ENCODE measurements at regions not wholly inside any gene's neighbourhood (a gene's known extent, or its start where the extent isn't known, plus 50 kb on each side); places are given as distances from the start of the nearest gene placed in this dataset.
"Not testable (repeated sequence)": the region's sequence is repeated elsewhere in the genome, so short reads cannot be mapped to it uniquely, and the experiment has no call there.

DNA sequence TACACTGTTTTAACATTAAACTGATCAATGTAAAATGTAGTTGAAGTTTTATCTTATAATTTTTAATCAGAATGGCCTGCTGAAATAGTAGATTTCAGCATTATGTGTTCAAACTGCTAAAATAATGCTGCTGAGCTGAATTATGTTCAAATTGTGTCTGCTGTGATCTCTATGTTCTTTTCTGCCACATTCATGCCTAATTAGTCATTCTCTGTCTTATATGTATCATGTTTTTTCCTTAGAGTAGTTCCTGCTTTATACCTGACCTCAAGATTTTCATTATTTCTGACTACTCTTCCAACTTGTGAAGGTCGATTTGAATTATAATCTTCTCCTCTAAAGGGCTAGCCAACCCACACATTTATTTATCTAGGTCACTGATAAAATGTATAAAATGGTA lies 476.7 kb upstream of the EPHA7 start:
- Histone ChIP-seq H3K4me3 (ENCODE audit: low read depth in 1 of 2, low read length in 2 of 2) (no peak overlapping the region), H3K9me3 (ENCODE audit: control insufficient read depth in 1 of 2, low read length in 2 of 2) (no peaks in the 10 kb centered on the region), H3K27me3 (ENCODE audit: low read depth, low read length) (no peaks in the 10 kb centered on the region), H3K36me3 (ENCODE audit: control insufficient read depth in 1 of 2, insufficient read depth in 2 of 2, low read length in 2 of 2) (no peaks in the 10 kb centered on the region), H3K4me1 (ENCODE audit: control insufficient read depth in 1 of 2, insufficient read depth in 2 of 2, low read length in 2 of 2) (no peaks in the 10 kb centered on the region), H3K27ac (ENCODE audit: low read length) (no peak overlapping the region)

- H3K4me3 ChIP-seq (ENCODE audit: low read depth in 1 of 2, low read length in 2 of 2): no peak overlapping the region
- H3K27ac ChIP-seq (ENCODE audit: low read length): no peak overlapping the region
- H3K27me3 ChIP-seq (ENCODE audit: low read depth, low read length): no peaks in the 10 kb centered on the region
- no peaks in the 10 kb centered on the region for H3K4me1 ChIP-seq (ENCODE audit: control insufficient read depth in 1 of 2, insufficient read depth in 2 of 2, low read length in 2 of 2)
- no peaks in the 10 kb centered on the region for H3K9me3 ChIP-seq (ENCODE audit: control insufficient read depth in 1 of 2, low read length in 2 of 2)
- no peaks in the 10 kb centered on the region for H3K36me3 ChIP-seq (ENCODE audit: control insufficient read depth in 1 of 2, insufficient read depth in 2 of 2, low read length in 2 of 2)
Observed at GRCh38 chr6:93894521-93894920, 475.2 kb upstream of the EPHA7 start.

- no peaks in the 10 kb centered on the region for H3K27me3 ChIP-seq (ENCODE audit: low read depth, low read length)
- H3K27ac ChIP-seq (ENCODE audit: low read length): no peak overlapping the region
- no peaks in the 10 kb centered on the region for H3K4me1 ChIP-seq (ENCODE audit: control insufficient read depth in 1 of 2, insufficient read depth in 2 of 2, low read length in 2 of 2)
- H3K36me3 ChIP-seq (ENCODE audit: control insufficient read depth in 1 of 2, insufficient read depth in 2 of 2, low read length in 2 of 2): no peaks in the 10 kb centered on the region
- H3K4me3 ChIP-seq (ENCODE audit: low read depth in 1 of 2, low read length in 2 of 2): no peak overlapping the region
- H3K9me3 ChIP-seq (ENCODE audit: control insufficient read depth in 1 of 2, low read length in 2 of 2): no peaks in the 10 kb centered on the region
Observed at GRCh38 chr6:93889713-93890112, 470.4 kb upstream of the EPHA7 start.

DNA sequence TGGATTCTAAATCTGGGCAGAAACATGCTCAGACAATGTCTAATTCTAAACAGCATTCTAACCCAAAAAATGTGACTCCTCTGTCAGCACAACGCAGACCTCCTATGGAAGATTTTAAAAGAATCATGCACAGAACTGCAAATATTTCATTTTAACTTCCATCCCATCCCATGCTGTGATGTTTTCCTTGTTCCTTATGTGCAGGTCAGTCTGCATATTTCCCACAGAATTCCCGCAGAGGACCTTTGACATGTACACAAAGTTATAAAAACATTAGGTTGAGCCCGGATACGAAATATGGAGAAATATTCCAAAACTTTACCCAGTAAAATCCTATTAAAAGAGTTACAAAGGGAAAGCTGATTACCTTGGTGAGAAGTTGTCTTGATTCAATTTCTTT lies 467.1 kb upstream of the EPHA7 start:
- H3K36me3 ChIP-seq (ENCODE audit: control insufficient read depth in 1 of 2, insufficient read depth in 2 of 2, low read length in 2 of 2): no peaks in the 10 kb centered on the region
- no peak overlapping the region for H3K27ac ChIP-seq (ENCODE audit: low read length)
- H3K27me3 ChIP-seq (ENCODE audit: low read depth, low read length): no peaks in the 10 kb centered on the region
- no peak overlapping the region for H3K4me3 ChIP-seq (ENCODE audit: low read depth in 1 of 2, low read length in 2 of 2)
- H3K9me3 ChIP-seq (ENCODE audit: control insufficient read depth in 1 of 2, low read length in 2 of 2): no peaks in the 10 kb centered on the region
- H3K4me1 ChIP-seq (ENCODE audit: control insufficient read depth in 1 of 2, insufficient read depth in 2 of 2, low read length in 2 of 2): no peaks in the 10 kb centered on the region

DNA sequence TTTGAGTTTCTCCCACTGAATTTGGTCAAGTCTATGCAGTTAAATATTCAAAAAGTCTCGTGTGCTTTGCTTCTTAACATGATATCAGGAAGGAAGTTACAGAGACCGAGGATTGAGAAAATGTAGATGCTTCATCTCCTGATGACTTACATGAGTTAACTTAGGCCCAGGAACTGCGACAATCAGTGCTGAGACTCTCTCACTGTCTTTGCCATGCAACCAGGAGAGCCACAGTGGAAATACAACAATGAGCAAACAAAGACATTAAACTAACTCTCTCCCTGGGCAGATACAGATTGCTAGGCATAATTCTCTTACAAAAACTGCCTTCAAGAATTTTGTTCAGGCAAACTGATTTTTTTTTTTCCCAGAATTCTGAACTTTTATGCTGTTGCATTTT lies 440.6 kb upstream of the EPHA7 start:
- no peak overlapping the region for H3K27ac ChIP-seq (ENCODE audit: low read length)
- no peaks in the 10 kb centered on the region for H3K4me1 ChIP-seq (ENCODE audit: control insufficient read depth in 1 of 2, insufficient read depth in 2 of 2, low read length in 2 of 2)
- no peaks in the 10 kb centered on the region for H3K9me3 ChIP-seq (ENCODE audit: control insufficient read depth in 1 of 2, low read length in 2 of 2)
- H3K4me3 ChIP-seq (ENCODE audit: low read depth in 1 of 2, low read length in 2 of 2): no peak overlapping the region
- H3K27me3 ChIP-seq (ENCODE audit: low read depth, low read length): no peaks in the 10 kb centered on the region
- no peaks in the 10 kb centered on the region for H3K36me3 ChIP-seq (ENCODE audit: control insufficient read depth in 1 of 2, insufficient read depth in 2 of 2, low read length in 2 of 2)

- H3K4me1 ChIP-seq (ENCODE audit: control insufficient read depth in 1 of 2, insufficient read depth in 2 of 2, low read length in 2 of 2): no peaks in the 10 kb centered on the region
- H3K36me3 ChIP-seq (ENCODE audit: control insufficient read depth in 1 of 2, insufficient read depth in 2 of 2, low read length in 2 of 2): no peaks in the 10 kb centered on the region
- H3K27me3 ChIP-seq (ENCODE audit: low read depth, low read length): no peaks in the 10 kb centered on the region
- H3K27ac ChIP-seq (ENCODE audit: low read length): no peak overlapping the region
- H3K4me3 ChIP-seq (ENCODE audit: low read depth in 1 of 2, low read length in 2 of 2): no peak overlapping the region
- no peaks in the 10 kb centered on the region for H3K9me3 ChIP-seq (ENCODE audit: control insufficient read depth in 1 of 2, low read length in 2 of 2)
Observed at GRCh38 chr6:93858213-93858612, 438.9 kb upstream of the EPHA7 start.

DNA sequence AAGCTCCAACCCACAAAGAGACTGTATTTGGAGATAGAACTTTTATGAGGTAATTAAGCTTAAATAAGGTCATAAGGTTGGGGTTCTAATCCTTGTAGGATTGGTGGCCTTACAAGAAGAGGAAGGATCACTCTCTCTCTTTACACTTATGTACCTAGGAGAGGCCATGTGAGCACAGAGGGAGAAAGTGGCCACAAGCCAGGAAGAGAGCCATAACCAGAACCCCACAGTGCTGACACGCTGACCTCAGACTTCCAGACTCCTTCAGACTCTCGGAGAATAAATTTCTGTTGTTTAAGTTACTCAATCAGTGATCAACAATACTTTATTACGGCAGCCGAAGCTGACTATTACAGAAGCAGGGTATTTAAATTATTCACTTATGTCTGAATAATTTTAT lies 430.5 kb upstream of the EPHA7 start:
- H3K27me3 ChIP-seq (ENCODE audit: low read depth, low read length): no peaks in the 10 kb centered on the region
- H3K4me3 ChIP-seq (ENCODE audit: low read depth in 1 of 2, low read length in 2 of 2): no peak overlapping the region
- no peaks in the 10 kb centered on the region for H3K36me3 ChIP-seq (ENCODE audit: control insufficient read depth in 1 of 2, insufficient read depth in 2 of 2, low read length in 2 of 2)
- no peaks in the 10 kb centered on the region for H3K9me3 ChIP-seq (ENCODE audit: control insufficient read depth in 1 of 2, low read length in 2 of 2)
- H3K27ac ChIP-seq (ENCODE audit: low read length): no peak overlapping the region
- H3K4me1 ChIP-seq (ENCODE audit: control insufficient read depth in 1 of 2, insufficient read depth in 2 of 2, low read length in 2 of 2): no peaks in the 10 kb centered on the region

DNA sequence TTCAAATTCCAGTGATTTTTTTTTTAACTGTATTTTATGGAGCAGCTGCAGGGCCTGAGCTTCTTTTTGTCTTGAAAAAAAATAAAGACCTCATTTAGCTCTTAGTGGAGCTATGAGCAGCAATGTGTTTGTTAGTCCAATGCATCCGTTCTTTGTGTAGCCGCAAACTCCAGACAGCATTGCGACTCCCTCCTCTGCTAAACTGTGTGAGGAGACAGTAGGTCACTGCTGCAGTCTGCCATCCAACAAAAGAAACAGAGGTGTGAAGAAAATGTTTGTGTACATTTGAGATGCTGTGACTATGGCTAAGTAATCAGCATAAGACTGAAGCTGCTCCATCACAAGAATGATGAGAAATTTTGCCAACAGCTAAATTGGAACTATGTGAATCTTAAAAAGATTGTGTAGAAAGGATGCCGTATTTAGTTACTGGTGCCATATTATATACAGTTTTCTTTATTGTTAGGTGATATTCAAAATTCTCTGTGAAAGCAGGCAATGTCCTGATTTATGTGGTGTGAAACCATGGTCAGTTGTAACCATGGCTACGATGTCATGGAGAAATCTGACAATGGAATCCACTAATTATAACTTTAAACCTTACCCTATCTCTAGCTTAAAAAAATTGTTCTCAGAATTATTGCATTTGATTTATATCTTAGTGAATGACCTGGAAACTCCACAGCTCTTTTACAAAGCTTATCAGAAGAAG lies 428.8 kb upstream of the EPHA7 start:
- Histone ChIP-seq H3K36me3 (ENCODE audit: control insufficient read depth in 1 of 2, insufficient read depth in 2 of 2, low read length in 2 of 2) (no peaks in the 10 kb centered on the region), H3K27me3 (ENCODE audit: low read depth, low read length) (no peaks in the 10 kb centered on the region), H3K9me3 (ENCODE audit: control insufficient read depth in 1 of 2, low read length in 2 of 2) (no peaks in the 10 kb centered on the region), H3K27ac (ENCODE audit: low read length) (no peak overlapping the region), H3K4me1 (ENCODE audit: control insufficient read depth in 1 of 2, insufficient read depth in 2 of 2, low read length in 2 of 2) (no peaks in the 10 kb centered on the region), H3K4me3 (ENCODE audit: low read depth in 1 of 2, low read length in 2 of 2) (no peak overlapping the region)

DNA sequence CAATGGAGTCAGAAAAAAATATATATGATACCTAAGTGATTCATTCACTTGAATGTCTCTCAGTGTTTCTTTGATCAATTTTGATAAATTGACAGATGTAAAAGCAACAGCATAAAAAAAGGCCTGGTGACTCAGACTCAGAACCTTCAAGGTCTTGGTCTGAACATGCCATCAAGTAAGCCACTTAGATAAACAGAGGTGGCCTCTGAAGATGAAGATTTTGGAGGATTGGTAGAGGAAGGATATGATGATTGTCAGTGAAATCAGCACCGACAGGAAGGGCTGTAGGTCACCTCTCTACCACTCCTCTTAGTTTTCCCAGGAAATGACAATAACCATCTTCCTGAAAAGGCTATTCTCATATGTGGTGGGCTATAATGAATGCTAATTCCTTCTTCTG lies 422.8 kb upstream of the EPHA7 start:
- no peak overlapping the region for H3K4me3 ChIP-seq (ENCODE audit: low read depth in 1 of 2, low read length in 2 of 2)
- H3K27ac ChIP-seq (ENCODE audit: low read length): no peak overlapping the region
- no peaks in the 10 kb centered on the region for H3K4me1 ChIP-seq (ENCODE audit: control insufficient read depth in 1 of 2, insufficient read depth in 2 of 2, low read length in 2 of 2)
- H3K36me3 ChIP-seq (ENCODE audit: control insufficient read depth in 1 of 2, insufficient read depth in 2 of 2, low read length in 2 of 2): no peaks in the 10 kb centered on the region
- no peaks in the 10 kb centered on the region for H3K9me3 ChIP-seq (ENCODE audit: control insufficient read depth in 1 of 2, low read length in 2 of 2)
- H3K27me3 ChIP-seq (ENCODE audit: low read depth, low read length): no peaks in the 10 kb centered on the region

GRCh38 chr6:93835451-93836145 lies 416.2 kb upstream of the EPHA7 start:
- H3K4me1 ChIP-seq (ENCODE audit: control insufficient read depth in 1 of 2, insufficient read depth in 2 of 2, low read length in 2 of 2); H3K27ac ChIP-seq (ENCODE audit: low read length); H3K36me3 ChIP-seq (ENCODE audit: control insufficient read depth in 1 of 2, insufficient read depth in 2 of 2, low read length in 2 of 2); H3K27me3 ChIP-seq (ENCODE audit: low read depth, low read length); H3K9me3 ChIP-seq (ENCODE audit: control insufficient read depth in 1 of 2, low read length in 2 of 2); H3K4me3 ChIP-seq (ENCODE audit: low read depth in 1 of 2, low read length in 2 of 2): not testable (repeated sequence)

DNA sequence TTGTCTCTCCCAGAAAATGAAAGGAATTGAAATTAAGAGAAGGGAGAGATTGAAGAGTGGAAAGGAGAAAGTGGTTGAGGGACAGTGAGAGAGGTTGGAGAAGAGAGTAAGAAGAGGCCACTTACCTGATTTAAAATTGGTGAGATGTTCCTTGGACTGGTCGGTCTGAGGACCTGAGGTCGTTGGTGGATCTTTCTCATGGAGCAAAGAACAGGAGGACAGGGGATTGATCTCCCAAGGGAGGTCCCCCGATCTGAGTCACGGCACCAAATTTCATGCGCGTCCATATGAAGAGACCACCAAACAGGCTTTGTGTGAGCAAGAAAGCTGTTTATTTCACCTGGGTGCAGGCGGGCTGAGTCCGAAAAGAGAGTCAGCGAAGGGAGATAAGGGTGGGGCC lies 415.7 kb upstream of the EPHA7 start:
- H3K9me3 ChIP-seq (ENCODE audit: control insufficient read depth in 1 of 2, low read length in 2 of 2); H3K4me1 ChIP-seq (ENCODE audit: control insufficient read depth in 1 of 2, insufficient read depth in 2 of 2, low read length in 2 of 2); H3K36me3 ChIP-seq (ENCODE audit: control insufficient read depth in 1 of 2, insufficient read depth in 2 of 2, low read length in 2 of 2); H3K27me3 ChIP-seq (ENCODE audit: low read depth, low read length); H3K4me3 ChIP-seq (ENCODE audit: low read depth in 1 of 2, low read length in 2 of 2); H3K27ac ChIP-seq (ENCODE audit: low read length): not testable (repeated sequence)

- H3K27me3 ChIP-seq (ENCODE audit: low read depth, low read length); H3K9me3 ChIP-seq (ENCODE audit: control insufficient read depth in 1 of 2, low read length in 2 of 2); H3K4me1 ChIP-seq (ENCODE audit: control insufficient read depth in 1 of 2, insufficient read depth in 2 of 2, low read length in 2 of 2); H3K4me3 ChIP-seq (ENCODE audit: low read depth in 1 of 2, low read length in 2 of 2); H3K36me3 ChIP-seq (ENCODE audit: control insufficient read depth in 1 of 2, insufficient read depth in 2 of 2, low read length in 2 of 2); H3K27ac ChIP-seq (ENCODE audit: low read length): not testable (repeated sequence)
Observed at GRCh38 chr6:93833326-93833725, 414.0 kb upstream of the EPHA7 start.
